Omental fat pad (tissue), 3 donors: ENCODE measurements at regions not wholly inside any gene's neighbourhood (a gene's known extent, or its start where the extent isn't known, plus 50 kb on each side); places are given as distances from the start of the nearest gene placed in this dataset.
"Not testable (repeated sequence)": the region's sequence is repeated elsewhere in the genome, so short reads cannot be mapped to it uniquely, and the experiment has no call there.

Source experiments
- ATAC-seq: fragments of 150-250 bp; one replicate; pipeline ENCODE4 v1.9.1; 2016; ENCODE audit warnings: mild to moderate bottlenecking, moderate library complexity; ENCODE audit not compliant: low FRiP score
- DNase-seq: peaks from one replicate; pipeline ENCODE4 v3.0.0-alpha.2; 2019; ENCODE audit warnings: low spot score
- TF ChIP-seq, protein P1 (sequence below), 3 donors: fragments of 450-650 bp; IDR thresholded peaks; one replicate each; pipeline ENCODE4 v1.5.1; 2016 to 2017; ENCODE audit warnings: antibody characterized with exemption in 3 of 3, mild to moderate bottlenecking in 3 of 3, moderate library complexity in 2 of 3

DNA sequence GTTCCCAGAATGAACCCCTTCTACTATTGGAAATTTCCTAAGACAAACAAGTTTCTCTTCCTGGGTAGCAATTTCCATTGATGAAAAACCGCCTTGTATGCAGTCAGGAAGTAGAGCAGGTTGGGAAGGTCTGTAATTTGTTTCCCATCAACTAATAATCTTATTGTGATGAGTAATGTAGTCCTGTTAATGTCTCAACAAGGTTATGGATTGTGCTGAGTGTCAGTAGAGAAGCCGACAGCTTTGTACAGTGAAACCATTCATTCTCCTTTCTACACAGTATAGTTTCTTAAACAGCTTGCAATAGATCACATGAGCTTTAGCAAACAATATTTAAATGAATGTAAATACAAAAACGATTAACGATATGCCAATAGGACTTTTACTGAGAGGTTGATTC is 355.4 kb upstream of the WWC1 start:
- TF ChIP-seq, protein P1, sequence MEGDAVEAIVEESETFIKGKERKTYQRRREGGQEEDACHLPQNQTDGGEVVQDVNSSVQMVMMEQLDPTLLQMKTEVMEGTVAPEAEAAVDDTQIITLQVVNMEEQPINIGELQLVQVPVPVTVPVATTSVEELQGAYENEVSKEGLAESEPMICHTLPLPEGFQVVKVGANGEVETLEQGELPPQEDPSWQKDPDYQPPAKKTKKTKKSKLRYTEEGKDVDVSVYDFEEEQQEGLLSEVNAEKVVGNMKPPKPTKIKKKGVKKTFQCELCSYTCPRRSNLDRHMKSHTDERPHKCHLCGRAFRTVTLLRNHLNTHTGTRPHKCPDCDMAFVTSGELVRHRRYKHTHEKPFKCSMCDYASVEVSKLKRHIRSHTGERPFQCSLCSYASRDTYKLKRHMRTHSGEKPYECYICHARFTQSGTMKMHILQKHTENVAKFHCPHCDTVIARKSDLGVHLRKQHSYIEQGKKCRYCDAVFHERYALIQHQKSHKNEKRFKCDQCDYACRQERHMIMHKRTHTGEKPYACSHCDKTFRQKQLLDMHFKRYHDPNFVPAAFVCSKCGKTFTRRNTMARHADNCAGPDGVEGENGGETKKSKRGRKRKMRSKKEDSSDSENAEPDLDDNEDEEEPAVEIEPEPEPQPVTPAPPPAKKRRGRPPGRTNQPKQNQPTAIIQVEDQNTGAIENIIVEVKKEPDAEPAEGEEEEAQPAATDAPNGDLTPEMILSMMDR (IDR thresholded peaks at IDR 0.05), result no peak
- no peak for DNase-seq
- no peak for ATAC-seq

DNA sequence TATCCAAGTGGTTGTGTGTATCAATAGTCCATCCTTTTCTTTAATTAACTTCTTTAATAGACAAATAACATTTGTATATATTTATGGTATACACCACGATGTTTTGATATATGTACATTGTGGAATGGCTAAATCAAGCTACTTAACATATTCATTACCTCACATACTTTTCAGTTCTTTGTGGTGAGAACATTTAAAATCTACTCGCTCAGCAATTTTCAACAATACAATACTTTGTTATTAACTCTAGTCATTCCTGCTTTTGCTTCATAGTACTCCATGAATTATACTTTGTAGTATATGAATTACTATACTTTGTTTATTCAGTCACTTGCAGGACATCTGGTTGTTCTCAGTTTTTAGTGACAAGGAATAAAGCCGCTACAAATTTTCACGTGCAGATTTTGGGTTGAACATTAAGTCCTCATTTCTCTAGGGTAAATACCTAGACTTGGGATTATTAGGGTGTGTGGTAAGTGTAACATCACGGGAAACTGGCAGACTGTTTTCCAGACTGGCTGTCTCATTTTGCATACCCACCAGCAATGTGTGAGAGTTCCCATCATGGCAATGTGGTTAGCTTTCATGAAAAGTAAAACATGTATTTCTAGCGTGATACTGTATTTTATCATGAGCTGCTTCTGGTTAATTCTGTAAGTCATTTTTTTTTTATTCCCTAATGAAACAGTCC is 354.4 kb upstream of the WWC1 start:
- DNase-seq (no peak), ATAC-seq (no peak)
- TF ChIP-seq, protein P1 (IDR thresholded peaks at IDR 0.05), result no peak

DNA sequence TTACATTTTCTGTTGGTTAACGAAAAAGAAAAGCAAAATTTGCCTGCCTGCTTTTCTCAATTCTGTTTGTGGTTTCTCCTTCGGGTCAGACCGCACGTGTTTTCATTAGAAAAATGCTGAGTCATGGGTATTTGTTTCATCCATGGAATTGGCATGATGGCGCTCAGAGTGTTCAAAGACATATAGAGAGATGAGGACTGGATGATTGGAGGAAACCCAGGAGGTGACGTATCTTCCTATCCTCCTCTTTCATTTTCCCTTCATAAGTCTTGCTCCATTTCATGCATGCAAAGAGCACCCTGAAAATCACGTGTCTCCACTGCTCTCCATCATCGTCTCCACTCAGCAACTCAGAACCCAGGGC is 353.8 kb upstream of the WWC1 start:
- no peak for ATAC-seq
- DNase-seq, result no peak
- TF ChIP-seq, protein P1 (IDR thresholded peaks at IDR 0.05), result no peak

DNA sequence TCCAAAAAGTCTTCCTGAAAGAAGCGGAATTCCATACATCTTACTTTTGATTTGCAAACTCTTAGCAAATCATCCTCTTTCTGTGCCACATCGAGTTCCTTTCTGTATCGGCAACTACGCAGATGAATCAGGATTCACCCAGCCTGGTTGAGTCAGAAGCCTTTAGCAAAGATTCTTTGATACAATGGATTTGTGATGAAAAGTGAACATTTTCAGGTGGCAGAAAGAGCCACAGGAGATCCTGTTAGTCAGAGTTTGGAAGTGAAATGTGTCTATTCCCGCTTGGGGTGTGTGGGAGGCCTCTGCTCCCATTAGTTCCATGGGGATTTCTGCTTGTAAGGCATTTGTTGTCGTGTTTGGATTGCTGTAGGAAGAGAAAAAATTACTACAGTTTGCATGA is 351.8 kb upstream of the WWC1 start:
- DNase-seq (no peak), ATAC-seq (no peak)
- TF ChIP-seq, protein P1 (IDR thresholded peaks at IDR 0.05), result no peak

DNA sequence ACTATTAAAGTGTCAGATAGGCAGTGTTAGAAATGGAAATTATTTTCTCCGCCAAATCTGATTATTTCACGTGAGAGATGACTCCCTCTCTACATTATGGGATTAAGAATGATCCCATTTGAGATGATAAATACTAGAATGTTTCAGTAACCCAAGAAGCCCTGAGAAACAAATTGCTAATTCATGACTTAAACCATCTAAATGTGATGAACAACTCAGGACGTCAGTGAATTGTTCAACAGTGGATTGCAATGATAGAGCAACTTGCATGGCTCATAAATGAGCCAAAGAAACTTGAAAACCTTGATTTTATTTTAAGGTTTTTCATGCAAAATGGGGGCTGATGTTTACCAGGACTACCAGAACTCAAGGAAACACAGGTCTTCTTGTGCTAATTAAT is 350.5 kb upstream of the WWC1 start:
- TF ChIP-seq, protein P1 (IDR thresholded peaks at IDR 0.05), result no peak
- DNase-seq (no peak), ATAC-seq (no peak)

DNA sequence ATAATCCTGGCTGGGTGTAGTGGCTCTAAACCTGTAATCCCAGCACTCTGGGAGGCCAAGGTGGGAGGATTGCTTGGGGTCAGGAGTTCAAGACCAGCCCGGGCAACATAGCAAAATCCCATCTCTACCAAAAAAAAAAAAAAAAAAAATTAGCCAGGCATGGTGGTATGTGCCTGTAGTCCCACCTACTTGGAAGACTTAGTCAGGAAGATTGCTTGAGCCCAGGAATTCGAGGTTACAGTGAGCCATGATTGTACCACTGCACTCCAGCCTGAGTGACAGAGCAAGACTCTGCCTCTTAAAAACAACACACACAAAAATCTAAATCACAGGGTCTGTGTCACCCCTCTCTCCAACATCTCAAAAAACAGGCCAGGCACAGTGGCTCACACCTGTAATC is 349.9 kb upstream of the WWC1 start:
- not testable (repeated sequence) for DNase-seq, ATAC-seq

DNA sequence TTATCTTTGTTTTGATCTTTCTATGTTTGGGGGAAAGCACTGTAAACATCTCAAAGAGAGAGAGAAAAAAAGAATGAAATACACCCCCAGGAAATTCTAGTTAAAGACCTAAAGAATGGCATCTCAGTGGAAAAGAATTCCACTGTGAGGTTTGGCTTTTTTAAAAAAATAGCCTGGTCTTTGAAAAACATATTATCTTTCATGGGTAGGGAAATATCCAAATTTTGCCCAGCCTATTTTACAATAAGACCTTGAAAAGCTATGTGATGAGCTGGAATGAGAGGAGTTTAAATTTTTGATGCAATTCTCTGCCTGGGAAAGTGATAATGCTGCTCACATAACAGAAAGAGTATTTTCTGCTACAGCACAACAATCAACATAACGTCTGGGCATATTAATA is 348.1 kb upstream of the WWC1 start:
- DNase-seq, result no peak
- TF ChIP-seq, protein P1 (IDR thresholded peaks at IDR 0.05), result no peak
- ATAC-seq, result no peak
